KMS-11 (cell line): ENCODE measurements at regions not wholly inside any gene's neighbourhood (a gene's known extent, or its start where the extent isn't known, plus 50 kb on each side); places are given as distances from the start of the nearest gene placed in this dataset.

Source experiments
- H2AFZ ChIP-seq: fragments of 200-600 bp; sonication (generic); 2 replicates; pipeline ENCODE4 v1.6.1; 2016; ENCODE audit warnings: antibody characterized with exemption, mixed run types, low read depth
- H3K27ac ChIP-seq: fragments of 200-600 bp; sonication (generic); 2 replicates; pipeline ENCODE4 v1.6.1; 2016; ENCODE audit warnings: mild to moderate bottlenecking, mixed run types
- H3K27me3 ChIP-seq: fragments of 200-600 bp; sonication (generic); 2 replicates; pipeline ENCODE4 v1.6.1; 2017; ENCODE audit warnings: mild to moderate bottlenecking, low read depth, mixed run types, moderate library complexity; ENCODE audit not compliant: insufficient read depth
- H3K36me3 ChIP-seq: fragments of 200-600 bp; sonication (generic); 2 replicates; pipeline ENCODE4 v1.6.1; 2017; ENCODE audit warnings: mild to moderate bottlenecking, mixed run types; ENCODE audit not compliant: insufficient read depth
- H3K4me1 ChIP-seq: fragments of 200-600 bp; sonication (generic); 2 replicates; pipeline ENCODE4 v1.6.1; 2016; ENCODE audit warnings: mild to moderate bottlenecking, low read depth, mixed run types; ENCODE audit not compliant: poor library complexity, severe bottlenecking
- H3K4me2 ChIP-seq: fragments of 200-600 bp; sonication (generic); 2 replicates; pipeline ENCODE4 v1.7.0; 2016; ENCODE audit warnings: mild to moderate bottlenecking, mixed run types
- H3K4me3 ChIP-seq: fragments of 200-600 bp; sonication (generic); IDR thresholded peaks from 2 replicates; pipeline ENCODE4 v1.6.1; 2017; ENCODE audit warnings: low read depth, low read length, mixed read lengths; ENCODE audit not compliant: insufficient read depth
- H3K79me2 ChIP-seq: fragments of 200-600 bp; sonication (generic); 2 replicates; pipeline ENCODE4 v1.6.1; 2016; ENCODE audit warnings: low read depth, mixed run types; ENCODE audit not compliant: insufficient read depth
- H3K9ac ChIP-seq: fragments of 200-600 bp; sonication (generic); 2 replicates; pipeline ENCODE4 v1.6.1; 2016; ENCODE audit warnings: mild to moderate bottlenecking, mixed run types
- H4K20me1 ChIP-seq: fragments of 200-600 bp; sonication (generic); 2 replicates; pipeline ENCODE4 v1.6.1; 2016; ENCODE audit warnings: mild to moderate bottlenecking, mixed run types; ENCODE audit not compliant: insufficient read depth
- CTCF ChIP-seq: fragments of 200-600 bp; sonication (generic); conservative IDR thresholded peaks from 2 replicates; pipeline ENCODE4 v1.6.1; 2017; ENCODE audit warnings: low read depth, mild to moderate bottlenecking, antibody characterized with exemption, low read length, moderate library complexity, mixed read lengths

- TF ChIP-seq CTCF = no peak
- no peaks in the 10 kb centered on the region for H3K79me2 ChIP-seq
- H2AFZ ChIP-seq = no peak overlapping the region
- no peak overlapping the region for H3K4me3 ChIP-seq
- no peaks in the 10 kb centered on the region for H3K27me3 ChIP-seq
- peaks cover 6% of the 10 kb centered on the region for H3K4me1 ChIP-seq
- H3K9ac ChIP-seq = no peak overlapping the region
- no peaks in the 10 kb centered on the region for H3K36me3 ChIP-seq
- H3K27ac ChIP-seq = no peak overlapping the region
- no peak overlapping the region for H3K4me2 ChIP-seq
- H4K20me1 ChIP-seq = no peaks in the 10 kb centered on the region
Measured at GRCh38 chr14:98714626-98715425, 557.2 kb downstream of the BCL11B start.

- H2AFZ ChIP-seq = no peak overlapping the region
- no peaks in the 10 kb centered on the region for H3K27me3 ChIP-seq
Measured at GRCh38 chr14:98716133-98716532, 555.9 kb downstream of the BCL11B start.

GRCh38 chr14:98721061-98721460 lies 550.9 kb downstream of the BCL11B start:
- no peaks in the 10 kb centered on the region for H3K27me3 ChIP-seq
- H3K4me2 ChIP-seq = peak overlapping the region; percentile 64
- no peaks in the 10 kb centered on the region for H3K79me2 ChIP-seq
- peak overlapping the region; percentile 24; the same call in 1 of the 2 replicates for H3K27ac ChIP-seq
- no peak overlapping the region for H3K9ac ChIP-seq
- H4K20me1 ChIP-seq = no peaks in the 10 kb centered on the region
- no peaks in the 10 kb centered on the region for H3K36me3 ChIP-seq
- peaks cover 69% of the 10 kb centered on the region for H3K4me1 ChIP-seq
- TF ChIP-seq CTCF = no peak
- no peak overlapping the region for H3K4me3 ChIP-seq
- H2AFZ ChIP-seq = 0 out of 2 replicates have a peak overlapping the region, but pooled peaks have one; percentile 17

More at GRCh38 chr14:98716133-98716532, 555.9 kb downstream of the BCL11B start:
- no peak overlapping the region for H3K27ac ChIP-seq
- no peak overlapping the region for H3K4me2 ChIP-seq
- no peaks in the 10 kb centered on the region for H3K79me2 ChIP-seq
- H3K9ac ChIP-seq = no peak overlapping the region
- H3K36me3 ChIP-seq = no peaks in the 10 kb centered on the region
- peaks cover 19% of the 10 kb centered on the region for H3K4me1 ChIP-seq
- no peaks in the 10 kb centered on the region for H4K20me1 ChIP-seq
- H3K4me3 ChIP-seq = no peak overlapping the region
- TF ChIP-seq CTCF = no peak

DNA sequence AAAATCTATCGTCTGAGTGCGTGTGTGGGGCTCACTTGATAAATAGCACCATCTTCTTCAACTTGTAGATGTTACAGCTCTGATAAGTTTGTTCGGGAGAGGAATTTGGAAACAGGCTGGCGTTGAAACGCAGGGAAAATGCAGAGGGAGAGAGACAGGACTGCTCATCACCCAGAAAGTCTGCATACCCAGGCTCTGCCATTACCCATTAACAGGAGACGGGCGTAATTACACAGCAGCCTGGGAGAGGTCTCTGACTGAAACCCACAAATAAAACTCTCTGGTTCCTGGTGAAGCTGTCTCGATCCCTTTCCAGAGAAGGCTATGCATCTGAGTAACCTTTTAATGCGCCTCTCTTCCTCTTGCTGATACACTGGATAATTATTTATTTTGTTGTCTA lies 547.3 kb downstream of the BCL11B start:
- no peaks in the 10 kb centered on the region for H3K27me3 ChIP-seq
- H4K20me1 ChIP-seq = no peaks in the 10 kb centered on the region
- no peaks in the 10 kb centered on the region for H3K36me3 ChIP-seq
- no peak overlapping the region for H3K4me3 ChIP-seq
- H3K9ac ChIP-seq = no peak overlapping the region
- H3K4me2 ChIP-seq = peak overlapping the region; percentile 79
- H2AFZ ChIP-seq = peak overlapping the region; percentile 63; the same call in 1 of the 2 replicates
- peaks cover 70% of the 10 kb centered on the region for H3K4me1 ChIP-seq
- TF ChIP-seq CTCF = no peak
- H3K27ac ChIP-seq = peak overlapping the region; percentile 50; the same call in 1 of the 2 replicates
- H3K79me2 ChIP-seq = no peaks in the 10 kb centered on the region
